Astrocyte of the cerebellum (primary cell): ENCODE measurements at regions not wholly inside any gene's neighbourhood (a gene's known extent, or its start where the extent isn't known, plus 50 kb on each side); places are given as distances from the start of the nearest gene placed in this dataset.

Source experiments
- DNase-seq: peaks from one replicate; pipeline ENCODE4 v3.0.0-alpha.2; 2011; ENCODE audit warnings: low read depth
- H3K4me3 ChIP-seq: 2 replicates; pipeline ENCODE4 v1.5.1; 2011; ENCODE audit warnings: mild to moderate bottlenecking, low read depth, low read length, moderate library complexity
- in situ Hi-C: cut with HindIII; loops from 2 replicates; pipeline ENCODE4 v1.10.0; 2017; ENCODE audit warnings: low sequenced_read_pairs
- TF ChIP-seq, protein P1 (sequence below): IDR thresholded peaks from 2 replicates; pipeline ENCODE4 v1.5.1; 2012; ENCODE audit warnings: low read length, low read depth, moderate library complexity, mild to moderate bottlenecking; ENCODE audit errors: missing control alignments

DNA sequence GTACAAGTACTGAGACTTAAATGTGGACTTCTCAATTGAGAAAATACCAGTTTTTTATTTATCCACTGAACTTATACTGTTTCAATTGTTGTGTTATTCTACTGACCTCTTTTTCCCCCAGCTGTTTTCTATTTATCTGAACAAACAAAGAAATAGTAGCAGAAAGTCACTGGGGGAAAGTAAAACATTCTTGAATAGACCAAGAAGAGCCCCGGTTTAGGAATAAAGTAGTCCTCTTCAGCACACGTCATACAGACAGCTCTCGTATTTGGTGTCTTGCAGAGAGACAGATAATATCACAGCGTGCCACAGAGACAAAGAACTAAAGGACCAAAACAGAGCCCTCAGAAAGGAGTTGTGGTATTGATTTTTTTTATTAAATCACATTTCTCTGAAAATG lies 1159.1 kb upstream of the CDH8 start:
- TF ChIP-seq, protein P1, sequence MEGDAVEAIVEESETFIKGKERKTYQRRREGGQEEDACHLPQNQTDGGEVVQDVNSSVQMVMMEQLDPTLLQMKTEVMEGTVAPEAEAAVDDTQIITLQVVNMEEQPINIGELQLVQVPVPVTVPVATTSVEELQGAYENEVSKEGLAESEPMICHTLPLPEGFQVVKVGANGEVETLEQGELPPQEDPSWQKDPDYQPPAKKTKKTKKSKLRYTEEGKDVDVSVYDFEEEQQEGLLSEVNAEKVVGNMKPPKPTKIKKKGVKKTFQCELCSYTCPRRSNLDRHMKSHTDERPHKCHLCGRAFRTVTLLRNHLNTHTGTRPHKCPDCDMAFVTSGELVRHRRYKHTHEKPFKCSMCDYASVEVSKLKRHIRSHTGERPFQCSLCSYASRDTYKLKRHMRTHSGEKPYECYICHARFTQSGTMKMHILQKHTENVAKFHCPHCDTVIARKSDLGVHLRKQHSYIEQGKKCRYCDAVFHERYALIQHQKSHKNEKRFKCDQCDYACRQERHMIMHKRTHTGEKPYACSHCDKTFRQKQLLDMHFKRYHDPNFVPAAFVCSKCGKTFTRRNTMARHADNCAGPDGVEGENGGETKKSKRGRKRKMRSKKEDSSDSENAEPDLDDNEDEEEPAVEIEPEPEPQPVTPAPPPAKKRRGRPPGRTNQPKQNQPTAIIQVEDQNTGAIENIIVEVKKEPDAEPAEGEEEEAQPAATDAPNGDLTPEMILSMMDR: no peak
- no peak for DNase-seq
- in situ Hi-C loops: no loop called here
- no peak overlapping the region for H3K4me3 ChIP-seq

DNA sequence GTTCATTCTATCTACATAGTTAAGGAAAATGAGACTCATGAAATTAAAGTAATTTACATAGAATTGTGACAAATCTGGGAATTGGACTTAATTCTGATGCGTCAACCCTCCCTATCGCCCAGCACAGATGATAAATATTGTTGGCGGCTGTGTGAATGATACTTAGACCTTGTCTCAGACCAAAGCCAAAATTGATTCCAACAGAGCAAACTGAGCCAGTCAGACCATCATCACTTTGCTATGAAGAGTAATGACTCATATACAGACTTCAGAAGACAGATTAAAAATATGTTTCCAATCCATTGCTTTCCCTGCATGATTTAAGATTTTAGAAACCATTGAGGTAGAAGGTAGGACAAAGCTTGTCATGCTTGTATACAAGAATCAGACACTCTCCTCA lies 1156.7 kb upstream of the CDH8 start:
- DNase-seq: no peak
- TF ChIP-seq, protein P1: no peak
- H3K4me3 ChIP-seq: no peak overlapping the region
- in situ Hi-C loops: no loop called here

DNA sequence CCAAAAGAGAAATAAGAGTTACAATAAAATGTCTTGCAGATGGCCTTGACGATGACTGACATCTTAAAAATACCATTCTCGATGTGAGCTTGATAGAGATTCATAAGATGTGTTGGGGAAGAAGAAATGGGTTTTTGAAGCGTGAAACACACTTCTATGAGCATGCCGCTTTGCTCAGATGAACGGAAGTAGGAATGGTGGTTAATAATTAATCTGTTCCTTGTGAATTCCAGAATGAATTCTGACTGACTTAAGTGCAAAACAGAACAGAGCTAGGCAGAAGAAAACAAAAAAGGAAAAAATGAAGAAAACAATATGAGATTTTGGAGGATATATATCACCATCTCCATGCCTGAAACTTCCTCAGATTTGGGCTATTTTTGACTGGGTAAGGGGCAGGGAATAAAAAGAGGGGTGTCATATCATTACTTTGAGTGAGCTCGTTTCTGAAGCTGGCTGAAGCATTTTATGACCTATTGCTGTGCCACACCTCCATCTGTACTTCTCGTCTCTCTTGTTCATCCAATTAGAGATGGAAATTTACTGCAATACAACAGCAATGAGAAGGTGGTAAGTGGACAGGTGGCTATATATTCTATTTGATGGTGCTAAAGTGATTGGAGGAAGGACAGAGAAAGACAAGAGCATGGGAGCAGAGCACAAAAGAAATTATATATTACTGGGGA lies 1152.0 kb upstream of the CDH8 start:
- TF ChIP-seq, protein P1: no peak
- H3K4me3 ChIP-seq: no peak overlapping the region
- DNase-seq: no peak
- in situ Hi-C loops: no loop called here

DNA sequence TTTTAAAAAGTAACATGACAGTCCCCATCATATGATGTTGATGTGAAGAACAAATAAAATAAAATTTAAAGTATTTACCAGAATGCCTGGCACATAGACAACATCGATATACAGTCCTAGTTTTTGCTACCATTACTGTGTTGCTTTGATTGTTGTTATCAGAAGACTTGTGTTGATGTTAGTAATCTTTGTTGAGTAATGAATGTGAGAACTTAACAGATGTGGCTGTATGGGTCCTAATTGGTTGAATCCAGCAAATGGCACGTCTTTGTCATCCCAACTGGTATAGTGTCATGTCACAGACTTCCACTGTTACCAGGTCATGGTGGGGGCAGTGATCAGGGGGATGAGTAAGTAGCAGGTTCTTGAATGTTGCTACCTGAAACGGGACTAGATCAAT lies 1151.4 kb upstream of the CDH8 start:
- TF ChIP-seq, protein P1: no peak
- no peak for DNase-seq
- in situ Hi-C loops: no loop called here
- H3K4me3 ChIP-seq: no peak overlapping the region

DNA sequence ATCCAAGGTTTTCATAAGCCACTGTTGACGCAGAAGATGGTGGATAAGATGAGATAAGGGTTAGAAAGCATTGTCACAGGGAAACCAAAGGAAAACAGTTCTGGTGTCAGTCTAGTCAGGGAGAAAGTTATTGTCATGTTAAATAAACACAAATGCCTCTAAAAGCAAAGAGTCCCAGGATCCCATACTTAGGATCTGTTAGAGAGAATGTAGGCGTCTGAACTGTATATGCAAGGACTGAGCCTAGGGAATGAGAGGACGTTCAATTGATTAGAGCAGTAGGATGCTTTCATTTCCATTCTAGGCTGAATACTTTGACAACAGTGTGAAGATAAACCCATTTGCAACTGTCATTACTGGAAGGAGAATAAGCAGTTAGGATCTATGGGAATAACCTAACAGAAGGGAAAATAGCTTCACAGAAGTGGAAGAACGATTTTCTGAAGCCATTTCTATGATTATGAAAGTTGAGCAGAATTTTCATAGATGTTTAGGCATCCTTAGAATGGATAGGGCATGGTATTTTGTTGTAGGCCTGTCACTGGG lies 1149.1 kb upstream of the CDH8 start:
- in situ Hi-C loops: no loop called here
- DNase-seq: no peak
- no peak overlapping the region for H3K4me3 ChIP-seq
- TF ChIP-seq, protein P1: no peak

DNA sequence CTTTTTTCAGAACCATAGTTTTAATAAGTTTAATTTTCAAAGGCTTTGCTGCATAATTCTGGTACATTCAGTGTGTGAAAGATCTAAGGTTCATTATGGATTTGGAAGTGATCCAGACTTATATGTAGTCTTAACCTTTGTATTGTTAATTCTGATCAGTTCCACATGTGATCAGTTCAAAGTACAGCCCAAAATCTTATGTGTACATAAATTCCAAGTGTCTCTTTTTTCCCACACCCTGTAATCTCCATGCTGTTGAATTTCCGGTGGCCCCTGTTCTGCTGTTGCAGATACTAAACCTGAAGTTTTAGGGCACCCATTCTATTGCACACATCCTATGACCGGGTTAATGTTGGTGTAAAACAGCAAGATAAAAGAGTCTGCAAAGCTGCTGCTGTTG lies 1147.5 kb upstream of the CDH8 start:
- H3K4me3 ChIP-seq: no peak overlapping the region
- in situ Hi-C loops: no loop called here
- TF ChIP-seq, protein P1: no peak
- DNase-seq: no peak
